ENCODE measurements at regions not wholly inside any gene's neighbourhood (a gene's known extent, or its start where the extent isn't known, plus 50 kb on each side); places are given as distances from the start of the nearest gene placed in this dataset.

DNA sequence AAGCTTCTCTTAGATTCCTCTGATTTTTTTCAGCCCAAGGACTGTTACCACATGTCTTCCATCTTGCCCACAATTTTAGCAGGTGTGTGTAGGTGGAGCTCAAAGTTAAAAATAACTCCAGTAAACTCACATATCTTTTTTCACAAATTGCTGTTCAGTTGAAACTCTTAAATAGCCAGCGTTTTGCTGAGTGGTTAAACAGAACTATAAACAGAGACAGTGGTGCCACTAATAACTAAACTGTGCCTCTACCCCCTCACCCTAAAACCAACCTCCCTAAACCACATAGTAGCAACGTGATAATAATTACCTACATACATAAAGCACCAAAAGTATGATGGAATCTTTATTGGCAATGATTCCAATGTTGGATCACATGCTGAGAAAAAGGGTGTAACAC, 525.1 kb downstream of the PDCD6IP start:
- no peak for DNase-seq

GRCh38 chr3:34346656-34347055, 548.2 kb downstream of the PDCD6IP start:
- no peak for DNase-seq

- no peak for DNase-seq
Observed at GRCh38 chr3:34351882-34352777, 553.7 kb downstream of the PDCD6IP start.

DNA sequence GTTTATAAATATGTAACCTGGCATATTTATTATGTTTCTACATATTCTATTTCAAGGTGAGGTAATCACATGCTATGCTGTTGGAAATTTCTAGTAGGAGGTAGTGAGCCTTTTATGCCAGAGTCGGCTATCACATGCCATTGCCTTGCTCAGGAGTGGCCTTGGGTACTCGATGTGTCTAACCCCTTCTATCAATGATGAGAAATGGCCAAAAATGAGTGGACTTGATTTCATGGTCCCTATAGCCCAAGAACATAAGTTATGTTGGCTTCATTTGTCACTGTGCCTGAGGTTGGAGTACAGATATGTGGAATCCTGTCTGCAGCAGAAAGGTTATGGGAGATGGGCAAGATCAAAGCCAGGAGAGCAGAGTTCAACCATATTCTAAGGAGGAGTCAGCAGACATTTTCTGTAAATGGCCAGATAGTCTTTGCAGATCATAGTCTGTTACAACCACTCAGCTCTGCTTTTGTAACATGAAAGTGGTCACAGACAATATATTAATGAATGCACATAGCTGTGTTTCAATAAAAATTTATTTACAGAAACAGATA, 554.4 kb downstream of the PDCD6IP start:
- no peak for DNase-seq

DNA sequence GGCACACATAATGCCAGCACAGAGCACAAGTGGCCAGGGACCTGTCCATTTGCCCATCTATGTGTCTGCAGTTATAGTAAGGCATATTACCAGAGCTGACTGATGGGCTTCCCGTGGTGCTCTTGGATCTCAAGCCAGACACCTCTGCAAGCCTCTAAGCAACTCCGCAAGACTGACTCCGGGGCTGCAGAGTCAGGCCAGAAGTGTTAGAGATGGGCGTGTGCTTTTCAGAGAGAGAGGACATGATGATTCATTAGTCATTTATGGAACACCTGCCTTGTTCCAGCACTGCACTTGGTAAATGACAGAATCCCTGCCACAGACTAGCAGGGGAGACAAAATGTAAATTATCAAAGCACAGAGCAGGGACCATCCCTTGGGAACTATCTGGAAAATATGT, 559.0 kb downstream of the PDCD6IP start:
- DNase-seq: peak in 1 of 2 experiments; percentile 6

DNA sequence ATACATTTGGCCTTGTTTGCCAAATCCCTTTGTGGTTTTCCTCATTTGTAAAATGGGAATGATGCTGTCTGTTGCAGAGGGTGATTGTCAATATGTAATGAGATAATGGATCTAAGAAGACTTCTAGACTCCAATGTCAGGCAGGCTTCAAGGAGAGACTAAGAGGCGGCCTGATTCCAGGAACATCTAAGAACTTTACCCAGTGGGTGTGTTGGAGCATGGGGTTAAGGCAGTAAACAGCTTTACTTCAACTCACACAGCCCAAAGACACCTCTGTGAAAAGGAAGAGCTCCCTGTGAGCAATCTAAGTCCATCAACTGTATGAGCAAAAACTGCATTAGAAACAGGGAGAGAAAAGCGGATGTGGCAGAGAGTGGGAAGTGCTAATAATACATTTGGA, 560.6 kb downstream of the PDCD6IP start:
- DNase-seq: no peak

DNA sequence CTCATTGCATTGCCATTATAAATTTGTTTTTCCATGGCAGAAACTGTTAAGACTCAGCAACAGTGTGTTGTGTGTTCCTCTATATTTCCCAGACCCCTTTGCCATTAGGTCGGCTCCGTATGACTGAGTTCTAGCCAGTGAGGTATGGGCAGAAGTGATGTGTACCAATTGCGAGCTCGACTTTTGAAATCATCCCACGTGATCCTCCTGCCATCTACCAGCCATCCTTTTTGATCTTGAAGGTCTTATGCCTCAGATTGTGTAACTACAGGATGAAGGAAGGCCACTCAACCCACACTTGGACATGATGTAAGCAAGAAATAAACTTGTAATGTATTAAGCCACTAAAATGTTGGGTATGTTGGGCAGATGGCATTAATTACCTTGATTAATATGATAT, 562.3 kb downstream of the PDCD6IP start:
- DNase-seq: no peak

DNA sequence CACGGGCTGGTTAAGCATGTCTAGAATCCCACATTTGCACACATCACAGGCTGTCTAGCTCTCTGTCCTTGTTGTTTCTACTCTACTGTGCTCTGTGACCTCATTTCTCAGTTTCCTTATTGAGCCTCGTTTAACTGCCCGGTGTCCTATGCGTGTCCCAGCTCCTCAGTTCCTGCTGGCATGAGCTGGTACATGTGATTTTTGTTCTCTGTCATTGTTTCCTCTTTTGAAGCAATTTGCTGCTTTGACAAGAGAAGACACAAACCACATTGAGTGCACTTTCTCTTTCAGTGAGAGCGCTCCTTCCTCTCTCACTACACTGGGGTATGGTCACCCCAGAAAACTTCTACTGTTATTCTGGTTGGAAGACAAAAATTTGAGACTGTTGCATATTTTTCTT, 563.5 kb downstream of the PDCD6IP start:
- no peak for DNase-seq

DNA sequence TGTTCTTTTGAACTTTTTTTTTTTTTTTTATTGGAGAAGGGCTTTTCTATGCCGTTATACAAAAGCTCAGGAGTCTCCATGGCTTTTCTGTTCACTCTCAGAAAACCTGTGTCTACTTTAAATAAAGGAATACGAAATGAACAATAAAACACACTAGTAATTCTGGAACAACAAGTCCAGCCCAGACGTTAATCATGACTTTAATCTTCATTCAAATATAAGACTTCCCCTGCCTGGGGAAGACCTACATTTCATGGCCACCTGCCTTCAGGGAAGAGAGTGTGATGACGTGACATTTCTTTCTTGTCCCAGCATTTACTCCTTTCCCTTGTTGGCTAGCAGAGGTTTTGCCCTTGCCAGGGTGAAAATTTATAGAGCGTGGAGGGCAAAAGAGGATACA, 564.5 kb downstream of the PDCD6IP start:
- DNase-seq: no peak

GRCh38 chr3:34363881-34364280, 565.5 kb downstream of the PDCD6IP start:
- no peak for DNase-seq

- DNase-seq: no peak
Observed at GRCh38 chr3:34364335-34364734, 565.9 kb downstream of the PDCD6IP start.

DNA sequence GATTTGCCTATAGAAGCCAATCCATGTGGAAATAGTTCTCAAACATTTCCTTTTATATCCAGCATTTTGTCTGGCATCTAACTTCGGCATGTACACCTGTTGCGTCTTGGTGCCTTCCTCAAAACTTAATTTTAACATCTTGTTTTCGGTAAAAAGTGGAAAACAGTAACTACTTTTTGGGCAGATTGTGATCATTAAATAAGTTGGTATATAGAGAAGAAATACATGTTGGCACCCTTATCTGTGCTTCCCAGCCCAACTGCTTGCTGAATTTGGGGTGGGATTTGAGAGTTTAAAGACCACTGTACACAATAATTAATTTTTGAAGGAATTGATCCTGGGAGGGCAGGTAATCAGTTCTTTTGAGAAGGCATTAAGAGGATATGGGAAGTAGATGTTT, 566.8 kb downstream of the PDCD6IP start:
- DNase-seq: no peak

DNA sequence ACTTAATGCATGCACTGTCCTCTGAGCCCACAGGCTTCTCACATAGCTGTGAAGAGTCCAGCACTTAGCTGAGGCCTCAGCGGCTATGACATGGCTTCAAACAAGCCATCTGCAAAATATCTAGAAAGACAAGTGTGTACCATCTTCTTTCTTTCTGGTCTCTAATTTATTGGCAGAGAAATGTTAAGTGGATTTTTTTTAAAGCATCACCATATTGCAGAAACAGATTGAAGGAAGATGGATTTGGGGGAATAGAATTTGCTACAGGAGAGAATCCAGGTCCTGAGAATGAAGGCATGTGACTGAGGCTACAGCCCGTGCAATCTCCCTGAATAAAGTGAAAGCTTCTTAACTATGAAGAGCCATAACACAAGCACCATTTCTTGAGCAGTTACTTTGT, 567.3 kb downstream of the PDCD6IP start:
- no peak for DNase-seq

GRCh38 chr3:34367521-34367920, 569.1 kb downstream of the PDCD6IP start:
- no peak for DNase-seq

- DNase-seq: no peak
Observed at GRCh38 chr3:34374521-34374920, 576.1 kb downstream of the PDCD6IP start.

GRCh38 chr3:34376691-34377090, 578.3 kb downstream of the PDCD6IP start:
- DNase-seq: no peak

GRCh38 chr3:34377961-34378360, 579.5 kb downstream of the PDCD6IP start:
- DNase-seq: no peak

DNA sequence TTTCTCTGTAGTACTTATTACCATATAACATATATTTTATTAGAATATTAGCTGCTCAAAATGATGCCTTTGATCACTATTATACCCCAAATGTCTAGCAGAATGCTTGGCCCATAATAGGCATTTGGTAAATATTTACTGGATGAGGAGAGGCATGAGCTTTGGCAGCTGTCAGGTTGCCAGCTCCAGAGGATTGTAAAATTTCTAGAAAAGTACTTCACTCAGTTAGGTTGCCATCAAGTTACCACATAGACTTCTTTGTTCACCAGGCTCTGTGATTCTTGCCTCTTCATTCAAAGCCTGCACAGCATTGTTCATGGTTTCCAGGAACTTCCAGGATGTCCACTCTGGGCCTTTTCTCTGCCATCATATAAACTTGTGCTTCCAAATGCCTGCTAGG, 582.8 kb downstream of the PDCD6IP start:
- DNase-seq: no peak

DNA sequence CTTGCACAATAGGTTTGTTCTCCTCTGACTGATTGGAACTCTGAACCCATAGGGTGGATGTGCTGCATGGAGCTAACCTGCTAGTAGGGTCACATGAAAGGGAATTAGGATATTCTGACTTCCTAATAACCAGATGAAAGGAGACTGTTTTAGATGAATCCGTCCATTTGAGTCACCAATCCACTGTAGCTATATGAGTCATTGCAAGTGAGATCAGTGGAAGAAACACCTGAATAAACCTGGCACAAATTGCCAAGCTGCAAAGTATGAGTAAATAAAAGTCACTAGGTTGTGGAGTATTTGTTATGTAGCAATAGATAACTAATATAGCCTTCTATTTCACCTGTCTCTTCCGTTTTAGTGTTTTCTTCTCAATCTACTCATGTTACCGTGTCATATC, 584.4 kb downstream of the PDCD6IP start:
- DNase-seq: no peak

- no peak for DNase-seq
Observed at GRCh38 chr3:34386309-34386708, 587.9 kb downstream of the PDCD6IP start.

GRCh38 chr3:34387826-34388564, 589.6 kb downstream of the PDCD6IP start:
- DNase-seq: no peak

- DNase-seq: no peak
Observed at GRCh38 chr3:34388830-34389229, 590.4 kb downstream of the PDCD6IP start.

DNA sequence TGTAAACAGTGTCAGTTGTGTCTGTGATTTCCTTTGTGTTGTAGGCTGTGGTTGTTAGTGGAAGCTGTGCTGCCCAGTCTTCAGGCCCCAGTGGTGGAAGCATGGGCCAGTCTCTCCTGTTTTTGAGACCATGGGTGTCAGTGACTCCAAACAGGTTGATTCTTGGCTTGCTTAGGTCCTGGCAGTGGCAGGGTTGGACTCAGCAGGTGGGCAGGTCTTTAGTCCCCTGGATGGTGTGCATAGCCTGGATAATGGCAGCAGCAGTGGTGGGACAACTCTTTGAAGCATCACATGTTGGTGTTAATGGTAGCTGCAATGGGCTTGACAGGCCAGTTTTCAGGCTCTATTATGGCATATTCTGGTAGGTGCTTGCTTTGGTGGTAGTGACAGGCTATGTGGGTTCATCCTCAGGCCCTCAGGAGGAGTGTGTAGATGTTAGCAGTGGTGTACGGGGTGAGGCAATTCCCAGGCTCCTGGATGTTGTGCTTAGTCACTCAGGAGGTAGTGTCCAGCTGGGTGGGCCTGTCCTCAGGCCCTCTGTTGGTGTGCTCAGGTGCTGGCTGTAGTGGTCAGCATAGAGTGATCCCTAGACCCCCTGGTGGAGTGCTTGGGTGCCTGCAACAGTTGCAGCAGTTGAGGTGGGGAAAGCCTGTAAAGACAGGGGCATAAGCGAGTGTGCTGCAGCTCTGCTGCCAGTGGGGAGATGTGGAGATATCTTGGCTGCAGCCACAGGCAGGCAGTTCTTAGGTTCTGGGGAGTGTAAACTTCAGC, 596.7 kb downstream of the PDCD6IP start:
- DNase-seq: no peak

Measured in NCI-H187 (cell line).